H1 (cell line): ENCODE measurements at regions not wholly inside any gene's neighbourhood (a gene's known extent, or its start where the extent isn't known, plus 50 kb on each side); places are given as distances from the start of the nearest gene placed in this dataset.

ENCODE experiments used
- CTCF ChIA-PET: fragments of 300-600 bp; sonication (Branson Sonifier 250); formaldehyde crosslinking; loops from one replicate; lab custom pipeline; 2021; ENCODE audit not compliant: partially characterized antibody; lab: Charles Lee
- POLR2A ChIA-PET: fragments of 300-600 bp; sonication (Branson Sonifier 250); formaldehyde crosslinking; loops from one replicate; lab custom pipeline; 2021; ENCODE audit warnings: inconsistent platforms; ENCODE audit not compliant: partially characterized antibody; lab: Charles Lee
- DNase-seq, 2 experiments: peaks; one replicate each; pipeline versions ENCODE4 v3.0.0 to v3.0.0-alpha.2; 2010 to 2022; ENCODE audit warnings: low spot score in 2 of 2, low read depth in 1 of 2, mixed read lengths in 1 of 2
- FAIRE-seq: peaks from 2 replicates; lab custom pipeline; 2011; peaks lifted over from hg19 to GRCh38; lab: Jason Lieb, UNC
- H2AFZ ChIP-seq: 2 replicates; pipeline ENCODE4 v1.8.1; 2012; ENCODE audit warnings: low read length, inconsistent platforms
- H2AK5ac ChIP-seq: 2 replicates; pipeline ENCODE4 v1.6.1; 2013; ENCODE audit warnings: low read depth, low read length
- H2BK120ac ChIP-seq: replicated peaks from 2 replicates; pipeline ENCODE3; 2013; ENCODE audit warnings: low read depth, low read length, inconsistent platforms
- H2BK12ac ChIP-seq: 2 replicates; pipeline ENCODE4 v1.6.1; 2013; ENCODE audit warnings: low read depth, low read length
- H2BK15ac ChIP-seq: 2 replicates; pipeline ENCODE4 v1.6.1; 2013; ENCODE audit warnings: low read length
- H2BK20ac ChIP-seq: 2 replicates; pipeline ENCODE4 v1.6.1; 2013; ENCODE audit warnings: low read length
- H2BK5ac ChIP-seq: 2 replicates; pipeline ENCODE4 v1.6.1; 2013; ENCODE audit warnings: low read depth, low read length
- H3K14ac ChIP-seq: 2 replicates; pipeline ENCODE4 v1.6.1; 2013; ENCODE audit warnings: inconsistent platforms; ENCODE audit not compliant: insufficient read length
- H3K18ac ChIP-seq: 2 replicates; pipeline ENCODE4 v1.6.1; 2013; ENCODE audit warnings: low read length; ENCODE audit errors: extremely low read depth
- H3K23ac ChIP-seq: 2 replicates; pipeline ENCODE4 v1.6.1; 2013; ENCODE audit warnings: inconsistent platforms; ENCODE audit not compliant: insufficient read length
- H3K23me2 ChIP-seq: 2 replicates; pipeline ENCODE4 v1.6.1; 2013; ENCODE audit warnings: low read depth, low read length
- H3K27ac ChIP-seq: 2 replicates; pipeline ENCODE4 v1.6.1; 2011; ENCODE audit warnings: low read depth, low read length, inconsistent platforms
- H3K27me3 ChIP-seq, 4 experiments: replicated peaks in 1 of 4; 1 replicate in 1 of 4; 2 replicates in 3 of 4; pipeline versions ENCODE4 v1.6.1 to v1.8.1; 2011 to 2013; ENCODE audit warnings: low read length in 3 of 4, mild to moderate bottlenecking in 3 of 4, inconsistent platforms in 2 of 4, mixed read lengths in 2 of 4, moderate library complexity in 1 of 4; ENCODE audit not compliant: control insufficient read depth in 3 of 4, insufficient read depth in 3 of 4; ENCODE audit errors: extremely low read depth in 1 of 4
- H3K36me3 ChIP-seq, 4 experiments: 2 replicates each; pipeline versions ENCODE4 v1.6.1 to v1.8.1; 2011 to 2013; ENCODE audit warnings: mild to moderate bottlenecking in 4 of 4, low read length in 3 of 4, moderate library complexity in 2 of 4, control low read depth in 1 of 4, inconsistent platforms in 1 of 4; ENCODE audit not compliant: insufficient read depth in 4 of 4, control insufficient read depth in 2 of 4
- H3K4ac ChIP-seq: replicated peaks from 2 replicates; pipeline ENCODE3; 2013; ENCODE audit warnings: low read length, low read depth, mixed read lengths, inconsistent platforms; ENCODE audit not compliant: insufficient read length
- H3K4me1 ChIP-seq, 4 experiments: replicated peaks in 1 of 4; 1 replicate in 1 of 4; 2 replicates in 3 of 4; pipeline versions ENCODE4 v1.6.1 to v1.8.1; 2011 to 2013; ENCODE audit warnings: low read length in 3 of 4, inconsistent platforms in 2 of 4, mixed read lengths in 1 of 4; ENCODE audit not compliant: insufficient read depth in 4 of 4, control insufficient read depth in 3 of 4
- H3K4me2 ChIP-seq, 2 experiments: 2 replicates each; pipeline versions ENCODE4 v1.6.1 to v1.8.1; 2011 to 2013; ENCODE audit warnings: low read depth in 2 of 2, low read length in 2 of 2, control low read depth in 1 of 2, inconsistent platforms in 1 of 2, mild to moderate bottlenecking in 1 of 2; ENCODE audit not compliant: insufficient read depth in 1 of 2
- H3K4me3 ChIP-seq, 4 experiments: fragments of 200-600, 300-600 bp in 1 of 4; sonication (generic), shearing (Covaris generic), sonication (Bioruptor Twin) in 1 of 4; 2 replicates each; pipeline versions ENCODE4 v1.5.1 to v1.8.1; 2011 to 2016; ENCODE audit warnings: low read length in 4 of 4, low read depth in 3 of 4, control low read depth in 2 of 4, inconsistent platforms in 2 of 4, mild to moderate bottlenecking in 2 of 4, mixed read lengths in 1 of 4, moderate library complexity in 1 of 4; ENCODE audit not compliant: insufficient read depth in 2 of 4; ENCODE audit errors: extremely low read depth in 1 of 4
- H3K56ac ChIP-seq: replicated peaks from 2 replicates; pipeline ENCODE3; 2013; ENCODE audit warnings: low read depth, mild to moderate bottlenecking, mixed read lengths, low read length, inconsistent platforms; ENCODE audit not compliant: insufficient read length
- H3K79me1 ChIP-seq: 2 replicates; pipeline ENCODE4 v1.6.1; 2013; ENCODE audit warnings: low read depth, low read length, control low read depth
- H3K79me2 ChIP-seq, 2 experiments: 2 replicates each; pipeline versions ENCODE4 v1.6.1 to v1.8.1; 2012 to 2013; ENCODE audit warnings: low read length in 2 of 2, mild to moderate bottlenecking in 2 of 2, inconsistent platforms in 1 of 2; ENCODE audit not compliant: insufficient read depth in 2 of 2, control insufficient read depth in 1 of 2
- H3K9ac ChIP-seq, 4 experiments: replicated peaks in 1 of 4; 1 replicate in 1 of 4; 2 replicates in 3 of 4; pipeline versions ENCODE4 v1.6.1 to v1.8.1; 2011 to 2013; ENCODE audit warnings: low read depth in 3 of 4, low read length in 3 of 4, control low read depth in 2 of 4, mild to moderate bottlenecking in 2 of 4, moderate library complexity in 2 of 4, inconsistent platforms in 1 of 4; ENCODE audit errors: extremely low read depth in 1 of 4
- H3K9me3 ChIP-seq, 2 experiments: 2 replicates each; pipeline versions ENCODE4 v1.6.1 to v1.8.1; 2012 to 2013; ENCODE audit warnings: mild to moderate bottlenecking in 2 of 2, moderate library complexity in 2 of 2, control low read depth in 1 of 2, inconsistent platforms in 1 of 2, low read depth in 1 of 2, low read length in 1 of 2, mixed read lengths in 1 of 2; ENCODE audit not compliant: insufficient read depth in 2 of 2
- H4K20me1 ChIP-seq, 2 experiments: replicated peaks in 1 of 2; 2 replicates each; pipeline versions ENCODE3 to v1.8.1; 2011 to 2013; ENCODE audit warnings: inconsistent platforms in 2 of 2, low read length in 2 of 2, mild to moderate bottlenecking in 1 of 2; ENCODE audit not compliant: insufficient read depth in 2 of 2, control insufficient read depth in 1 of 2
- H4K5ac ChIP-seq: 2 replicates; pipeline ENCODE4 v1.6.1; 2013; ENCODE audit warnings: low read length, low read depth, mixed read lengths, inconsistent platforms; ENCODE audit not compliant: insufficient read length
- H4K8ac ChIP-seq: 2 replicates; pipeline ENCODE4 v1.8.0; 2013; ENCODE audit warnings: mild to moderate bottlenecking, moderate library complexity, low read length, inconsistent platforms; ENCODE audit not compliant: insufficient read depth; ENCODE audit errors: extremely low read depth
- H4K91ac ChIP-seq: replicated peaks from 2 replicates; pipeline ENCODE3; 2013; ENCODE audit warnings: low read length, mixed read lengths, inconsistent platforms; ENCODE audit not compliant: insufficient read length
- ASH2L ChIP-seq: fragments of 200-600, 300-600 bp; sonication (generic); IDR thresholded peaks from one replicate; pipeline ENCODE4 v1.7.1; 2017; ENCODE audit warnings: low read length
- GABPA ChIP-seq: IDR thresholded peaks from 2 replicates; pipeline ENCODE4 v1.6.1; 2011; ENCODE audit warnings: mild to moderate bottlenecking, low read length, moderate library complexity, borderline replicate concordance; ENCODE audit not compliant: insufficient read depth
- HDAC6 ChIP-seq: IDR thresholded peaks from one replicate; pipeline ENCODE4 v1.7.1; 2012; ENCODE audit warnings: low read depth, mild to moderate bottlenecking, inconsistent platforms, low read length, moderate library complexity
- KDM5A ChIP-seq: fragments of 200-600 bp; IDR thresholded peaks from 2 replicates; pipeline ENCODE4 v1.7.1; 2012; ENCODE audit warnings: mild to moderate bottlenecking, low read length, inconsistent platforms, mixed read lengths
- NRF1 ChIP-seq: IDR thresholded peaks from 2 replicates; pipeline ENCODE4 v1.6.1; 2011; ENCODE audit warnings: mild to moderate bottlenecking, low read depth, low read length, improper control_type of control experiment
- POLR2AphosphoS5 ChIP-seq: IDR thresholded peaks from 2 replicates; pipeline ENCODE4 v1.6.1; 2011; ENCODE audit warnings: low read depth, low read length
- RFX5 ChIP-seq: IDR thresholded peaks from 2 replicates; pipeline ENCODE4 v1.6.1; 2011; ENCODE audit warnings: low read depth, low read length, improper control_type of control experiment, borderline replicate concordance
- SIN3A ChIP-seq, 2 experiments: IDR thresholded peaks in 1 of 2; conservative IDR thresholded peaks in 1 of 2; 2 replicates each; pipeline ENCODE4 v1.6.1; 2011 to 2012; ENCODE audit warnings: low read length in 2 of 2, improper control_type of control experiment in 1 of 2, low read depth in 1 of 2, mild to moderate bottlenecking in 1 of 2
- TEAD4 ChIP-seq: IDR thresholded peaks from 2 replicates; pipeline ENCODE4 v1.6.1; 2012; ENCODE audit warnings: low read depth, low read length, inconsistent platforms, mixed read lengths
- WGBS, 2 experiments: shearing (Covaris generic) in 1 of 2; methylation state at CpG; one replicate each; pipeline versions ENCODE4 v1.1.6 to v1.1.7; 2013 to 2015; ENCODE audit warnings: low lambda C conversion rate in 2 of 2, mixed read lengths in 2 of 2, inconsistent platforms in 1 of 2, low coverage in 1 of 2, missing lambda C conversion rate in 1 of 2; ENCODE audit not compliant: insufficient replicate concordance in 2 of 2, insufficient coverage in 1 of 2, insufficient read length in 1 of 2; ENCODE audit errors: extremely low coverage in 1 of 2, missing lambda C conversion rate in 1 of 2; 5-methylcytosine and 5-hydroxymethylcytosine counted together

DNA sequence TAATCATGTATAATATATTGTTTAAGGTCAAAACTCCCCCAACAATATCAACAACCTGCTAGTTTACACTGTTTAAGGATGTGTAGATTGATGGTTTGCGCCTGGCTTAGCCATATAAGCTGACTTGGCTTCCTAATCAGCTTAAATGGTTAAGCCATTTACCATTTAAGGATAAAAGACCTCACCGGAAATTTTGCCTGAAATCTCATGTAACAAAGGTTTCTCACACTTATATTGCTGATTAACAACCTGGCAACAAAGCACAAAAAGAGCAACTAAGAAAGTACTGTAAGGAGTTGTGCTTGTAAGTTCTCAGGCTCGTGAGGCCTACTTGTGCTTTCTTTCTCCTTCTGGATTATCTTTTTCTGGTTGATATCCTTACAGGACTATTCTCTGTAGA, 485.2 kb downstream of the GABRG1 start:
- H3K79me2 ChIP-seq = no peaks in the 10 kb centered on the region
- CTCF ChIA-PET = no interaction called here
- no peak overlapping the region for H2AK5ac ChIP-seq
- no peak overlapping the region for H2AFZ ChIP-seq
- no peak overlapping the region for H2BK5ac ChIP-seq
- TF ChIP-seq POLR2AphosphoS5 (no peak), TEAD4 (no peak), SIN3A (conservative IDR thresholded peaks at IDR 0.05 in 1 of 2, IDR thresholded peaks at IDR 0.05 in 1 of 2; ENCODE audit: low read depth in 1 of 2, low read length in 2 of 2) (no peak), KDM5A (no peak), GABPA (no peak), HDAC6 (no peak), NRF1 (no peak), RFX5 (no peak), ASH2L (no peak)
- no peaks in the 10 kb centered on the region for H3K27me3 ChIP-seq
- no peak overlapping the region for H3K23ac ChIP-seq
- no peaks in the 10 kb centered on the region for H3K79me1 ChIP-seq
- no peak overlapping the region for H2BK120ac ChIP-seq
- DNase-seq (no peak), FAIRE-seq (no peak)
- H4K8ac ChIP-seq = no peak overlapping the region
- H4K91ac ChIP-seq = no peak overlapping the region
- no peaks in the 10 kb centered on the region for H3K4me1 ChIP-seq
- no peak overlapping the region for H3K4me2 ChIP-seq
- H3K9ac ChIP-seq = no peak overlapping the region
- H4K20me1 ChIP-seq = no peaks in the 10 kb centered on the region
- H3K4ac ChIP-seq = no peak overlapping the region
- H3K27ac ChIP-seq = no peak overlapping the region
- no peaks in the 10 kb centered on the region for H3K9me3 ChIP-seq
- no peaks in the 10 kb centered on the region for H3K23me2 ChIP-seq
- H3K18ac ChIP-seq = no peak overlapping the region
- H3K14ac ChIP-seq = no peak overlapping the region
- POLR2A ChIA-PET = no interaction called here
- no peak overlapping the region for H4K5ac ChIP-seq
- no peak overlapping the region for H2BK12ac ChIP-seq
- no peaks in the 10 kb centered on the region for H3K36me3 ChIP-seq
- H2BK15ac ChIP-seq = no peak overlapping the region
- 88% methylated on average over 3 of the region's 3 CpGs; no CpG with 5 or more reads in 1 of the 2 experiments for WGBS, 2 experiments
- no peak overlapping the region for H2BK20ac ChIP-seq
- H3K4me3 ChIP-seq = no peak overlapping the region
- no peak overlapping the region for H3K56ac ChIP-seq
